Pancreas (tissue), 10 donors: ENCODE measurements at regions not wholly inside any gene's neighbourhood (a gene's known extent, or its start where the extent isn't known, plus 50 kb on each side); places are given as distances from the start of the nearest gene placed in this dataset.

Experiments used
- ATAC-seq, 4 donors: fragments of 200-7000 bp; cut with Tn5 transposase; one replicate each; pipeline versions ENCODE4 v1.8.0 to v1.9.1; 2020; ENCODE audit warnings: mild to moderate bottlenecking in 4 of 4, moderate library complexity in 4 of 4
- DNase-seq, 6 donors: peaks; one replicate each; pipeline ENCODE4 v3.0.0-alpha.2; 2020
- FAIRE-seq: peaks from 2 replicates; lab custom pipeline; 2012; peaks lifted over from hg19 to GRCh38; lab: Jason Lieb, UNC
- H3K27ac ChIP-seq, 4 donors: fragments of 200-600 bp; sonication (generic); 1 replicate in 3 of 4; 2 replicates in 1 of 4; pipeline versions ENCODE4 v1.5.0 to v1.8.0; 2020
- H3K27me3 ChIP-seq, 4 donors: fragments of 200-600 bp; one replicate each; pipeline ENCODE4 v1.8.0; 2021
- H3K36me3 ChIP-seq, 3 donors: fragments of 200-600 bp; sonication (generic) in 1 of 3; one replicate each; pipeline versions ENCODE4 v1.5.0 to v1.8.0; 2020 to 2021
- H3K4me1 ChIP-seq, 3 donors: fragments of 200-600 bp; one replicate each; pipeline ENCODE4 v1.8.0; 2021
- H3K4me3 ChIP-seq, 4 donors: fragments of 200-600 bp; sonication (generic) in 2 of 4; one replicate each; pipeline versions ENCODE4 v1.5.0 to v1.8.0; 2020 to 2021
- H3K9me3 ChIP-seq, 4 donors: fragments of 200-600 bp; one replicate each; pipeline ENCODE4 v1.8.0; 2021
- CTCF ChIP-seq, 4 donors: fragments of 200-600 bp; sonication (generic) in 3 of 4; IDR thresholded peaks; one replicate each; pipeline versions ENCODE4 v1.5.0 to v1.8.0; 2021; ENCODE audit warnings: antibody characterized with exemption in 4 of 4
- WGBS, 2 donors: extraction: QIAGEN DNeasy Blood & Tissue Kit; methylation state at CpG; one replicate each; pipeline ENCODE4 v1.1.7; 2013; 5-methylcytosine and 5-hydroxymethylcytosine counted together
- intact Hi-C, 3 donors: fragments of 100-400 bp; cut with DNase I; formaldehyde crosslinking; loops; one replicate each; pipeline versions ENCODE4 v1.11.1 to v1.14.2; 2022
- donor health status: healthy with polysubstance abuse.
- donor health status: DM: no; HTN: no; CAD: no; lungs with moderate emphysema.
- donor health status: DM: no; HTN: no; CAD: no.
- donor health status: control.
- donor health status: control.
- donor health status: Bipolar disorder and iron deficiency.
- donor health status: DM: yes; HTN: yes; CAD: no.
- donor health status: DM: no; HTN: no; CAD: no.
- donor health status: DM: no; HTN: no; CAD: no.
- donor health status: DM: yes; HTN: yes; CAD: no.

DNA sequence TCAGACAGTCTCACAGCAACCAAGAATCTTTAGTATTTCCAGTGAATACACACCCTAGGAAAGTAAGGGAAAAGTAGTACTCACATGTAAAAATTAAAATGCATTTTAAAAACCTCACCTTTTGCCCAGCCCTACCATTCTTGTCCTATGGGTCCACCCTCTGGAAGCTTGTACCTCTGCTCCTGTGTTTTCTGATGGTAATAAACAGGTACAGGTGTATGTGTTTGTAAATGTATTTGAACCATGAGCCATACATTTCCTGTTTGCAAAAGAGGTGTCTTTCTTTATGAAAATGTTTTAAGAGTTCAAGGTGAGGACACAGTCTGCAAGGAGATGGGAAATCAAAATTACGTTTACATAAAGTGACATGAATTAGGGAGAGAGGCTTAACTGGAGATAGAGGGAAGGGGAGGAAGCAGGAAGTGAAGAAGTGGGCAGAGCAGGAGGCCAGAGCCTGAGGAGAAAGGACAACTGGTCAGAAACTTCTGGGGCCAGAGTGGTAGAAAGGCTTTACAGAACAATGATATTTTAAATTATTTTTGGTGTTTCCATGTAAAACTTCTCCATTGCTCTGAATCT, 52.0 kb upstream of the IVNS1ABP start:
- H3K27me3 ChIP-seq = no peaks in the 10 kb centered on the region
- FAIRE-seq (no peak), DNase-seq (no peak), ATAC-seq (no peak)
- H3K27ac ChIP-seq = no peak overlapping the region
- intact Hi-C loops = no loop called here
- no peak overlapping the region for H3K4me3 ChIP-seq
- H3K4me1 ChIP-seq = no peaks in the 10 kb centered on the region
- no peak for TF ChIP-seq CTCF (IDR thresholded peaks at IDR 0.05)
- H3K9me3 ChIP-seq = no peaks in the 10 kb centered on the region
- WGBS, 2 donors = 69 to 77% methylated on average over 1 of the region's 1 CpG
- H3K36me3 ChIP-seq = no peaks in the 10 kb centered on the region

DNA sequence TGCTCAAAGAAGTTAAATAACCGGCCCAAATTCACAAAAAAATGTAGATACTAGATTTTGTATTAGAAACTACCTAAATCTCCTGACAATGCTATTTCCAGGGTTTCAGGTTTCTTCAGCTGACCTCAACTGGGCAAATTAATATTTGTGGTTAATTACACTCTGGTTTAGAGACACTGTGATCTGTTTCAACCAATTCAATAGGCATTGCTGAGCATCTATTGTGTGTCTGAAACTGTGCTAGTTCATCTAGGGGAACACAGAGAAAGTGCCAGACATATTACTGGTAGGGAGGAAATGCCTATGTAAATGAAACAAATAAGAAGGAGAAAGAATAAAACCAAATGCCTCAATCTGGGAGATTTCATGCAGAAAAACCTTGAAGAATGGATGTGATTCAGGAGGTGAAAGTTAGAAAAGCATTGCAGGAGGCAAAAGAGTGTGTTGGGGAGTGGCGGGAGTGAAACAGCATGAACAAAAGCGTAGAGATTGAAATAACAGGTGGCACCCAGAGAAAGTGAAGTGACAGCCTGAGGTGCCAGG, 51.3 kb upstream of the IVNS1ABP start:
- Histone ChIP-seq H3K36me3 (no peaks in the 10 kb centered on the region), H3K4me3 (no peak overlapping the region), H3K4me1 (no peaks in the 10 kb centered on the region), H3K27me3 (no peaks in the 10 kb centered on the region), H3K27ac (no peak overlapping the region), H3K9me3 (no peaks in the 10 kb centered on the region)
- no peak for TF ChIP-seq CTCF (IDR thresholded peaks at IDR 0.05)
- DNase-seq (no peak), ATAC-seq (no peak), FAIRE-seq (no peak)
- intact Hi-C loops = no loop called here
- WGBS, 2 donors = 82 to 91% methylated on average over 3 of the region's 3 CpGs

- no peaks in the 10 kb centered on the region for H3K9me3 ChIP-seq
- no peak overlapping the region for H3K27ac ChIP-seq
- no peak for TF ChIP-seq CTCF (IDR thresholded peaks at IDR 0.05)
- WGBS, 2 donors = 85 to 87% methylated on average over 6 of the region's 6 CpGs
- no peaks in the 10 kb centered on the region for H3K4me1 ChIP-seq
- no peaks in the 10 kb centered on the region for H3K27me3 ChIP-seq
- ATAC-seq (no peak), DNase-seq (no peak), FAIRE-seq (no peak)
- H3K4me3 ChIP-seq = no peak overlapping the region
- H3K36me3 ChIP-seq = no peaks in the 10 kb centered on the region
- intact Hi-C loops = no loop called here
Measured at GRCh38 chr1:185367218-185367617, 50.2 kb upstream of the IVNS1ABP start.
